H1 (cell line): ENCODE measurements at regions not wholly inside any gene's neighbourhood (a gene's known extent, or its start where the extent isn't known, plus 50 kb on each side); places are given as distances from the start of the nearest gene placed in this dataset.

Experiments
- CTCF ChIA-PET: fragments of 300-600 bp; sonication (Branson Sonifier 250); formaldehyde crosslinking; loops from one replicate; lab custom pipeline; 2021; ENCODE audit not compliant: partially characterized antibody; lab: Charles Lee
- POLR2A ChIA-PET: fragments of 300-600 bp; sonication (Branson Sonifier 250); formaldehyde crosslinking; loops from one replicate; lab custom pipeline; 2021; ENCODE audit warnings: inconsistent platforms; ENCODE audit not compliant: partially characterized antibody; lab: Charles Lee
- DNase-seq, 2 experiments: peaks; one replicate each; pipeline versions ENCODE4 v3.0.0 to v3.0.0-alpha.2; 2010 to 2022; ENCODE audit warnings: low spot score in 2 of 2, low read depth in 1 of 2, mixed read lengths in 1 of 2
- FAIRE-seq: peaks from 2 replicates; lab custom pipeline; 2011; peaks lifted over from hg19 to GRCh38; lab: Jason Lieb, UNC
- H2AFZ ChIP-seq: 2 replicates; pipeline ENCODE4 v1.8.1; 2012; ENCODE audit warnings: low read length, inconsistent platforms
- H2AK5ac ChIP-seq: 2 replicates; pipeline ENCODE4 v1.6.1; 2013; ENCODE audit warnings: low read depth, low read length
- H2BK120ac ChIP-seq: replicated peaks from 2 replicates; pipeline ENCODE3; 2013; ENCODE audit warnings: low read depth, low read length, inconsistent platforms
- H2BK12ac ChIP-seq: 2 replicates; pipeline ENCODE4 v1.6.1; 2013; ENCODE audit warnings: low read depth, low read length
- H2BK15ac ChIP-seq: 2 replicates; pipeline ENCODE4 v1.6.1; 2013; ENCODE audit warnings: low read length
- H2BK20ac ChIP-seq: 2 replicates; pipeline ENCODE4 v1.6.1; 2013; ENCODE audit warnings: low read length
- H2BK5ac ChIP-seq: 2 replicates; pipeline ENCODE4 v1.6.1; 2013; ENCODE audit warnings: low read depth, low read length
- H3K14ac ChIP-seq: 2 replicates; pipeline ENCODE4 v1.6.1; 2013; ENCODE audit warnings: inconsistent platforms; ENCODE audit not compliant: insufficient read length
- H3K18ac ChIP-seq: 2 replicates; pipeline ENCODE4 v1.6.1; 2013; ENCODE audit warnings: low read length; ENCODE audit errors: extremely low read depth
- H3K23ac ChIP-seq: 2 replicates; pipeline ENCODE4 v1.6.1; 2013; ENCODE audit warnings: inconsistent platforms; ENCODE audit not compliant: insufficient read length
- H3K23me2 ChIP-seq: 2 replicates; pipeline ENCODE4 v1.6.1; 2013; ENCODE audit warnings: low read depth, low read length
- H3K27ac ChIP-seq: 2 replicates; pipeline ENCODE4 v1.6.1; 2011; ENCODE audit warnings: low read depth, low read length, inconsistent platforms
- H3K27me3 ChIP-seq, 4 experiments: replicated peaks in 1 of 4; 1 replicate in 1 of 4; 2 replicates in 3 of 4; pipeline versions ENCODE4 v1.6.1 to v1.8.1; 2011 to 2013; ENCODE audit warnings: low read length in 3 of 4, mild to moderate bottlenecking in 3 of 4, inconsistent platforms in 2 of 4, mixed read lengths in 2 of 4, moderate library complexity in 1 of 4; ENCODE audit not compliant: control insufficient read depth in 3 of 4, insufficient read depth in 3 of 4; ENCODE audit errors: extremely low read depth in 1 of 4
- H3K36me3 ChIP-seq, 4 experiments: 2 replicates each; pipeline versions ENCODE4 v1.6.1 to v1.8.1; 2011 to 2013; ENCODE audit warnings: mild to moderate bottlenecking in 4 of 4, low read length in 3 of 4, moderate library complexity in 2 of 4, control low read depth in 1 of 4, inconsistent platforms in 1 of 4; ENCODE audit not compliant: insufficient read depth in 4 of 4, control insufficient read depth in 2 of 4
- H3K4ac ChIP-seq: replicated peaks from 2 replicates; pipeline ENCODE3; 2013; ENCODE audit warnings: low read length, low read depth, mixed read lengths, inconsistent platforms; ENCODE audit not compliant: insufficient read length
- H3K4me1 ChIP-seq, 4 experiments: replicated peaks in 1 of 4; 1 replicate in 1 of 4; 2 replicates in 3 of 4; pipeline versions ENCODE4 v1.6.1 to v1.8.1; 2011 to 2013; ENCODE audit warnings: low read length in 3 of 4, inconsistent platforms in 2 of 4, mixed read lengths in 1 of 4; ENCODE audit not compliant: insufficient read depth in 4 of 4, control insufficient read depth in 3 of 4
- H3K4me2 ChIP-seq, 2 experiments: 2 replicates each; pipeline versions ENCODE4 v1.6.1 to v1.8.1; 2011 to 2013; ENCODE audit warnings: low read depth in 2 of 2, low read length in 2 of 2, control low read depth in 1 of 2, inconsistent platforms in 1 of 2, mild to moderate bottlenecking in 1 of 2; ENCODE audit not compliant: insufficient read depth in 1 of 2
- H3K4me3 ChIP-seq, 4 experiments: fragments of 200-600, 300-600 bp in 1 of 4; sonication (generic), shearing (Covaris generic), sonication (Bioruptor Twin) in 1 of 4; 2 replicates each; pipeline versions ENCODE4 v1.5.1 to v1.8.1; 2011 to 2016; ENCODE audit warnings: low read length in 4 of 4, low read depth in 3 of 4, control low read depth in 2 of 4, inconsistent platforms in 2 of 4, mild to moderate bottlenecking in 2 of 4, mixed read lengths in 1 of 4, moderate library complexity in 1 of 4; ENCODE audit not compliant: insufficient read depth in 2 of 4; ENCODE audit errors: extremely low read depth in 1 of 4
- H3K56ac ChIP-seq: replicated peaks from 2 replicates; pipeline ENCODE3; 2013; ENCODE audit warnings: low read depth, mild to moderate bottlenecking, mixed read lengths, low read length, inconsistent platforms; ENCODE audit not compliant: insufficient read length
- H3K79me1 ChIP-seq: 2 replicates; pipeline ENCODE4 v1.6.1; 2013; ENCODE audit warnings: low read depth, low read length, control low read depth
- H3K79me2 ChIP-seq, 2 experiments: 2 replicates each; pipeline versions ENCODE4 v1.6.1 to v1.8.1; 2012 to 2013; ENCODE audit warnings: low read length in 2 of 2, mild to moderate bottlenecking in 2 of 2, inconsistent platforms in 1 of 2; ENCODE audit not compliant: insufficient read depth in 2 of 2, control insufficient read depth in 1 of 2
- H3K9ac ChIP-seq, 4 experiments: replicated peaks in 1 of 4; 1 replicate in 1 of 4; 2 replicates in 3 of 4; pipeline versions ENCODE4 v1.6.1 to v1.8.1; 2011 to 2013; ENCODE audit warnings: low read depth in 3 of 4, low read length in 3 of 4, control low read depth in 2 of 4, mild to moderate bottlenecking in 2 of 4, moderate library complexity in 2 of 4, inconsistent platforms in 1 of 4; ENCODE audit errors: extremely low read depth in 1 of 4
- H3K9me3 ChIP-seq, 2 experiments: 2 replicates each; pipeline versions ENCODE4 v1.6.1 to v1.8.1; 2012 to 2013; ENCODE audit warnings: mild to moderate bottlenecking in 2 of 2, moderate library complexity in 2 of 2, control low read depth in 1 of 2, inconsistent platforms in 1 of 2, low read depth in 1 of 2, low read length in 1 of 2, mixed read lengths in 1 of 2; ENCODE audit not compliant: insufficient read depth in 2 of 2
- H4K20me1 ChIP-seq, 2 experiments: replicated peaks in 1 of 2; 2 replicates each; pipeline versions ENCODE3 to v1.8.1; 2011 to 2013; ENCODE audit warnings: inconsistent platforms in 2 of 2, low read length in 2 of 2, mild to moderate bottlenecking in 1 of 2; ENCODE audit not compliant: insufficient read depth in 2 of 2, control insufficient read depth in 1 of 2
- H4K5ac ChIP-seq: 2 replicates; pipeline ENCODE4 v1.6.1; 2013; ENCODE audit warnings: low read length, low read depth, mixed read lengths, inconsistent platforms; ENCODE audit not compliant: insufficient read length
- H4K8ac ChIP-seq: 2 replicates; pipeline ENCODE4 v1.8.0; 2013; ENCODE audit warnings: mild to moderate bottlenecking, moderate library complexity, low read length, inconsistent platforms; ENCODE audit not compliant: insufficient read depth; ENCODE audit errors: extremely low read depth
- H4K91ac ChIP-seq: replicated peaks from 2 replicates; pipeline ENCODE3; 2013; ENCODE audit warnings: low read length, mixed read lengths, inconsistent platforms; ENCODE audit not compliant: insufficient read length
- CBX8 ChIP-seq: fragments of 300-800, 300-1000 bp; sonication (generic); IDR thresholded peaks from 2 replicates; pipeline ENCODE4 v1.7.1; 2016; ENCODE audit warnings: low read depth, low read length, borderline replicate concordance
- GABPA ChIP-seq: IDR thresholded peaks from 2 replicates; pipeline ENCODE4 v1.6.1; 2011; ENCODE audit warnings: mild to moderate bottlenecking, low read length, moderate library complexity, borderline replicate concordance; ENCODE audit not compliant: insufficient read depth
- RNF2 ChIP-seq: fragments of 200-900, 300-1000 bp; sonication (generic); IDR thresholded peaks from 2 replicates; pipeline ENCODE4 v1.7.1; 2016; ENCODE audit warnings: borderline replicate concordance, low read depth, mild to moderate bottlenecking, antibody characterized with exemption, low read length; ENCODE audit not compliant: poor library complexity, severe bottlenecking; ENCODE audit errors: missing control alignments
- TBP ChIP-seq: IDR thresholded peaks from 2 replicates; pipeline ENCODE4 v1.6.1; 2011; ENCODE audit warnings: low read depth, low read length, improper control_type of control experiment
- WGBS, 2 experiments: shearing (Covaris generic) in 1 of 2; methylation state at CpG; one replicate each; pipeline versions ENCODE4 v1.1.6 to v1.1.7; 2013 to 2015; ENCODE audit warnings: low lambda C conversion rate in 2 of 2, mixed read lengths in 2 of 2, inconsistent platforms in 1 of 2, low coverage in 1 of 2, missing lambda C conversion rate in 1 of 2; ENCODE audit not compliant: insufficient replicate concordance in 2 of 2, insufficient coverage in 1 of 2, insufficient read length in 1 of 2; ENCODE audit errors: extremely low coverage in 1 of 2, missing lambda C conversion rate in 1 of 2; 5-methylcytosine and 5-hydroxymethylcytosine counted together
- TF ChIP-seq, protein P1 (sequence below): IDR thresholded peaks from 2 replicates; pipeline ENCODE4 v1.6.1; 2012; ENCODE audit warnings: inconsistent platforms
- TF ChIP-seq, protein P2 (sequence below): IDR thresholded peaks from 2 replicates; pipeline ENCODE4 v1.6.1; 2012; ENCODE audit warnings: inconsistent platforms

DNA sequence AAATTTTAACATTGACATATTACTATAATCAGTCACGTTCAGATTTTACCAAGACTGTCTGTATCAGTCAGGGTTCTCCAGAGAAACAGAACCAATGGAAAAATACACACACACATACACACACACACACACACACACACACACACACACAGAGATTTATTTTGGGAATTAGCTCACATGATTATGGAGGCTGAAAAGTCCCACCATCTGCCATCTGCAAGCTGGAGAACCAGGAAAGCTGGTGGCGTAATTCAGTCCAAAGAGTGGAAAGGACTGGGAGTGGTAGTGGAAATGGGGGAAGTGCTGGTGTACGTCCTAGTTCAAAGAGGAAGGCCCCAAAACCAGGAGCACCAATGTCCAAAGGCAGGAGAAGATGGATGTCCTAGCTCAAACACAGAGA, 166.4 kb downstream of the AKAIN1 start:
- H3K4me1 ChIP-seq: no peaks in the 10 kb centered on the region
- H3K4me3 ChIP-seq: no peak overlapping the region
- 82% methylated on average over 2 of the region's 3 CpGs; no CpG with 5 or more reads in 1 of the 2 experiments for WGBS, 2 experiments
- no peak overlapping the region for H3K23ac ChIP-seq
- 0 out of 4 replicates have a peak, but pooled peaks cover 0 to 3% of the 10 kb centered on the region in 2 experiments for H3K9me3 ChIP-seq
- H3K4ac ChIP-seq: no peak overlapping the region
- no peak overlapping the region for H2BK120ac ChIP-seq
- no peaks in the 10 kb centered on the region for H3K23me2 ChIP-seq
- H2BK12ac ChIP-seq: no peak overlapping the region
- ChIA-PET POLR2A (no interaction called here), CTCF (interaction anchor here (0.7 to 1.1 kb wide), 2 partner anchors 9 to 396 kb away, joined by 3 to 4 read pairs; no protein-coding TSS in a partner anchor)
- H2AK5ac ChIP-seq: no peak overlapping the region
- H3K14ac ChIP-seq: no peak overlapping the region
- no peak overlapping the region for H3K27ac ChIP-seq
- no peaks in the 10 kb centered on the region for H3K36me3 ChIP-seq
- H3K79me1 ChIP-seq: no peaks in the 10 kb centered on the region
- TF ChIP-seq TBP (no peak), RNF2 (no peak), GABPA (no peak), CBX8 (no peak)
- TF ChIP-seq, protein P1, sequence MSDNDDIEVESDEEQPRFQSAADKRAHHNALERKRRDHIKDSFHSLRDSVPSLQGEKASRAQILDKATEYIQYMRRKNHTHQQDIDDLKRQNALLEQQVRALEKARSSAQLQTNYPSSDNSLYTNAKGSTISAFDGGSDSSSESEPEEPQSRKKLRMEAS: no peak
- TF ChIP-seq, protein P2, sequence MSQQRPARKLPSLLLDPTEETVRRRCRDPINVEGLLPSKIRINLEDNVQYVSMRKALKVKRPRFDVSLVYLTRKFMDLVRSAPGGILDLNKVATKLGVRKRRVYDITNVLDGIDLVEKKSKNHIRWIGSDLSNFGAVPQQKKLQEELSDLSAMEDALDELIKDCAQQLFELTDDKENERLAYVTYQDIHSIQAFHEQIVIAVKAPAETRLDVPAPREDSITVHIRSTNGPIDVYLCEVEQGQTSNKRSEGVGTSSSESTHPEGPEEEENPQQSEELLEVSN: no peak
- no peak for FAIRE-seq
- H2BK15ac ChIP-seq: no peak overlapping the region
- H4K91ac ChIP-seq: no peak overlapping the region
- no peaks in the 10 kb centered on the region for H4K20me1 ChIP-seq
- no peak overlapping the region for H3K4me2 ChIP-seq
- no peak for DNase-seq
- H3K56ac ChIP-seq: no peak overlapping the region
- no peak overlapping the region for H3K9ac ChIP-seq
- no peaks in the 10 kb centered on the region for H3K27me3 ChIP-seq
- no peak overlapping the region for H4K5ac ChIP-seq
- H3K79me2 ChIP-seq: no peaks in the 10 kb centered on the region
- H3K18ac ChIP-seq: no peak overlapping the region
- no peak overlapping the region for H4K8ac ChIP-seq
- no peak overlapping the region for H2BK20ac ChIP-seq
- no peak overlapping the region for H2AFZ ChIP-seq
- no peak overlapping the region for H2BK5ac ChIP-seq
